Gastrocnemius medialis (tissue), 4 donors: ENCODE measurements at regions not wholly inside any gene's neighbourhood (a gene's known extent, or its start where the extent isn't known, plus 50 kb on each side); places are given as distances from the start of the nearest gene placed in this dataset.

Experiments used
- ATAC-seq, 2 donors: fragments of 150-250 bp; one replicate each; pipeline ENCODE4 v1.9.1; 2016
- DNase-seq, 2 donors: peaks; one replicate each; pipeline ENCODE4 v3.0.0-alpha.2; 2019
- H3K27ac ChIP-seq, 4 donors: fragments of 200-600 bp; sonication (generic); 1 replicate in 1 of 4; 2 replicates in 3 of 4; pipeline ENCODE4 v1.5.1; 2016 to 2018; ENCODE audit warnings: mild to moderate bottlenecking in 2 of 4, moderate library complexity in 1 of 4
- H3K27me3 ChIP-seq, 3 donors: fragments of 200-600 bp; sonication (generic) in 2 of 3; 1 replicate in 1 of 3; 2 replicates in 2 of 3; pipeline versions ENCODE4 v1.5.1 to v1.6.0; 2016 to 2019; ENCODE audit warnings: mild to moderate bottlenecking in 1 of 3, moderate library complexity in 1 of 3
- H3K36me3 ChIP-seq, 2 donors: fragments of 200-600 bp; sonication (generic) in 1 of 2; one replicate each; pipeline ENCODE4 v1.5.1; 2017 to 2018
- H3K4me1 ChIP-seq, 2 donors: fragments of 200-600 bp; sonication (generic) in 1 of 2; one replicate each; pipeline ENCODE4 v1.5.1; 2016 to 2017; ENCODE audit warnings: mild to moderate bottlenecking in 2 of 2
- H3K4me3 ChIP-seq, 4 donors: fragments of 200-600 bp; sonication (generic) in 3 of 4; 1 replicate in 1 of 4; 2 replicates in 3 of 4; pipeline ENCODE4 v1.5.1; 2016 to 2019; ENCODE audit warnings: mild to moderate bottlenecking in 2 of 4
- H3K9me3 ChIP-seq, 3 donors: fragments of 200-600 bp; sonication (generic) in 2 of 3; 1 replicate in 1 of 3; 2 replicates in 2 of 3; pipeline ENCODE4 v1.5.1; 2016 to 2019
- POLR2A ChIP-seq, 2 donors: fragments of 450-650 bp; IDR thresholded peaks; one replicate each; pipeline ENCODE4 v1.6.1; 2017; ENCODE audit warnings: antibody characterized with exemption in 2 of 2, mild to moderate bottlenecking in 2 of 2, moderate library complexity in 2 of 2
- in situ Hi-C, 4 donors: fragments of 200-750 bp; cut with MboI; loops; one replicate each; pipeline versions ENCODE4 v1.15.0 to v1.8.0; 2017; ENCODE audit warnings: low sequenced_read_pairs in 4 of 4
- intact Hi-C: fragments of 100-400 bp; cut with DNase I; formaldehyde crosslinking; loops from one replicate; pipeline ENCODE4 v1.15.1; 2023; ENCODE audit warnings: low total_unique reads
- TF ChIP-seq, protein P1 (sequence below), 5 experiments: fragments of 450-650 bp in 3 of 5; fragments of 200-600 bp in 2 of 5; sonication (generic) in 2 of 5; IDR thresholded peaks in 4 of 5; conservative IDR thresholded peaks in 1 of 5; 1 replicate in 4 of 5; 2 replicates in 1 of 5; pipeline ENCODE4 v1.5.1; 2016 to 2019; ENCODE audit warnings: antibody characterized with exemption in 5 of 5, mild to moderate bottlenecking in 3 of 5, moderate library complexity in 3 of 5

GRCh38 chr2:207353836-207354235, 175.9 kb upstream of the CREB1 start:
- intact Hi-C loops = no loop called here
- Histone ChIP-seq H3K4me3 (no peak overlapping the region), H3K9me3 (no peaks in the 10 kb centered on the region), H3K27ac (no peak overlapping the region), H3K36me3 (no peaks in the 10 kb centered on the region), H3K4me1 (no peaks in the 10 kb centered on the region), H3K27me3 (no peaks in the 10 kb centered on the region)
- DNase-seq = no peak
- no peak for TF ChIP-seq POLR2A (IDR thresholded peaks at IDR 0.05)
- TF ChIP-seq, protein P1, sequence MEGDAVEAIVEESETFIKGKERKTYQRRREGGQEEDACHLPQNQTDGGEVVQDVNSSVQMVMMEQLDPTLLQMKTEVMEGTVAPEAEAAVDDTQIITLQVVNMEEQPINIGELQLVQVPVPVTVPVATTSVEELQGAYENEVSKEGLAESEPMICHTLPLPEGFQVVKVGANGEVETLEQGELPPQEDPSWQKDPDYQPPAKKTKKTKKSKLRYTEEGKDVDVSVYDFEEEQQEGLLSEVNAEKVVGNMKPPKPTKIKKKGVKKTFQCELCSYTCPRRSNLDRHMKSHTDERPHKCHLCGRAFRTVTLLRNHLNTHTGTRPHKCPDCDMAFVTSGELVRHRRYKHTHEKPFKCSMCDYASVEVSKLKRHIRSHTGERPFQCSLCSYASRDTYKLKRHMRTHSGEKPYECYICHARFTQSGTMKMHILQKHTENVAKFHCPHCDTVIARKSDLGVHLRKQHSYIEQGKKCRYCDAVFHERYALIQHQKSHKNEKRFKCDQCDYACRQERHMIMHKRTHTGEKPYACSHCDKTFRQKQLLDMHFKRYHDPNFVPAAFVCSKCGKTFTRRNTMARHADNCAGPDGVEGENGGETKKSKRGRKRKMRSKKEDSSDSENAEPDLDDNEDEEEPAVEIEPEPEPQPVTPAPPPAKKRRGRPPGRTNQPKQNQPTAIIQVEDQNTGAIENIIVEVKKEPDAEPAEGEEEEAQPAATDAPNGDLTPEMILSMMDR (IDR thresholded peaks at IDR 0.05 in 4 of 5, conservative IDR thresholded peaks at IDR 0.05 in 1 of 5) = no peak
- ATAC-seq = no peak
- in situ Hi-C loops = no loop called here

DNA sequence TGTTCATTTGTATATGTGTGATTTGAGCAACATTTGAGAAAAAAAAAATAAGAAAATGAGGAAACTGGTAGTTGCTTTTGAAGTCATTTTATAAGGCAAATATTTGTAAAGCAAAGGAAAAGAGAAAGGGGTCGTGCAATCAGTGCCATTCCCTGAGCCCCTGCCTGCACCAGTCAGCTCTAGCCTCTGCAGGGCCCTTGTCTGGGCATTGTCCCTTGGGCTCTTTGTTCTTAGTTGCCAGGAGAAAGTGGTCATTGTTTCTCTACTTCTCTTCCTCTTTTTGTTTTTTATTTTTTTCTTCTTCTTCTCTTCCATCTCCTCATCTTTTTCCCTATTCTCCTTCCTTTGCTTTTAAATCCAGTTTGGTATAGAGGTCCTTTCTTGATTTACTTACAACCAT, 175.3 kb upstream of the CREB1 start:
- TF ChIP-seq, protein P1 (IDR thresholded peaks at IDR 0.05 in 4 of 5, conservative IDR thresholded peaks at IDR 0.05 in 1 of 5) = no peak
- TF ChIP-seq POLR2A (IDR thresholded peaks at IDR 0.05) = no peak
- Histone ChIP-seq H3K36me3 (no peaks in the 10 kb centered on the region), H3K27me3 (no peaks in the 10 kb centered on the region), H3K27ac (no peak overlapping the region), H3K4me1 (no peaks in the 10 kb centered on the region), H3K4me3 (no peak overlapping the region), H3K9me3 (no peaks in the 10 kb centered on the region)
- DNase-seq (no peak), ATAC-seq (no peak)
- in situ Hi-C loops (no loop called here), intact Hi-C loops (no loop called here)

DNA sequence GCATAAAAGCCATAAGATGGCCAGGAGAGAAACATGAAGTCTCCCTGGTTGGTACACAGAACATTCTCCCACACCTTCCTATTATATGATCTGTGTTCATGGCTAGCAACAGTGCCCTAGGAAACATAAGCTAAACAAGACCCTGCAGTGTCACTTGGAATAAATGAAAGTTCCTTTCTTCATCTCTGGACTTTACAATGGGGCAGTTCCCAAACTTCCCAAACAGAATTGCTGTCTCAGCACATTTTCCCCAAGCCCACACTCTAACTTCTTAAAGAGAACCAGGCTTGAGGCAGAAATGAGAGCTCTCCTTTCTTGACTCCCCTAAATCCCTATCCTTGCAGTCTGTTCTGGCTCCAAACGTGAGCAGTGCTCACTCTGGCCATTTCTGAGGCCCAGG, 173.2 kb upstream of the CREB1 start:
- Histone ChIP-seq H3K4me3 (no peak overlapping the region), H3K9me3 (no peaks in the 10 kb centered on the region), H3K4me1 (no peaks in the 10 kb centered on the region), H3K27ac (no peak overlapping the region), H3K36me3 (no peaks in the 10 kb centered on the region), H3K27me3 (no peaks in the 10 kb centered on the region)
- ATAC-seq (no peak), DNase-seq (no peak)
- in situ Hi-C loops (no loop called here), intact Hi-C loops (no loop called here)
- TF ChIP-seq POLR2A (IDR thresholded peaks at IDR 0.05) = no peak
- TF ChIP-seq, protein P1 (IDR thresholded peaks at IDR 0.05 in 4 of 5, conservative IDR thresholded peaks at IDR 0.05 in 1 of 5) = no peak

GRCh38 chr2:207357216-207357615, 172.5 kb upstream of the CREB1 start:
- no peaks in the 10 kb centered on the region for H3K27me3 ChIP-seq
- no peak overlapping the region for H3K27ac ChIP-seq
- no peaks in the 10 kb centered on the region for H3K36me3 ChIP-seq
- DNase-seq (no peak), ATAC-seq (no peak)
- in situ Hi-C loops = no loop called here
- no peaks in the 10 kb centered on the region for H3K4me1 ChIP-seq
- TF ChIP-seq, protein P1 (IDR thresholded peaks at IDR 0.05 in 4 of 5, conservative IDR thresholded peaks at IDR 0.05 in 1 of 5) = no peak
- TF ChIP-seq POLR2A (IDR thresholded peaks at IDR 0.05) = no peak
- H3K4me3 ChIP-seq = no peak overlapping the region
- H3K9me3 ChIP-seq = no peaks in the 10 kb centered on the region
- intact Hi-C loops = no loop called here

DNA sequence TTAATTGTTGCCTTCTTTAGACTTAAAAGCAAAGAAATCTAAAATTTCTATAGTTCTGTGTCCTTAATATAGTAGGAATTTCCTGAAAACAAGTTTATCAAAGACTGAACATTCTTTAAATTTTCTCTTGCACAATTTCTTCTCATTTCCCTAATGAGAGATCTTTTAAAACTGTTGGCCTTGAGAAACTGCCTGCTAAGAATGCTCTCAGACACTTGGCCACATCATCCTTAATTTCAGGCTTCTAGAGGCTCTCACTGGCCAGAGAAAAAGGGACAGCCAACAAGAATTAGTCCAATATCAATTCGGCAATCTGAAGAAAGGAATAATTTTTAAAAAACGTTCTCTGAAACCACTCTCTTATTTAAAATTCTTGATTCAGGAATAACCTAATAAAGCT, 167.0 kb upstream of the CREB1 start:
- TF ChIP-seq, protein P1 (IDR thresholded peaks at IDR 0.05 in 4 of 5, conservative IDR thresholded peaks at IDR 0.05 in 1 of 5) = no peak
- no peak for TF ChIP-seq POLR2A (IDR thresholded peaks at IDR 0.05)
- no peaks in the 10 kb centered on the region for H3K36me3 ChIP-seq
- ATAC-seq (no peak), DNase-seq (no peak)
- no peaks in the 10 kb centered on the region for H3K27me3 ChIP-seq
- in situ Hi-C loops = no loop called here
- no peak overlapping the region for H3K27ac ChIP-seq
- H3K4me1 ChIP-seq = no peaks in the 10 kb centered on the region
- no peak overlapping the region for H3K4me3 ChIP-seq
- no peaks in the 10 kb centered on the region for H3K9me3 ChIP-seq
- intact Hi-C loops = no loop called here
